NCI-H345 treated with DMSO at 0.1 percent for 48 hours (cell line): ENCODE measurements at regions not wholly inside any gene's neighbourhood (a gene's known extent, or its start where the extent isn't known, plus 50 kb on each side); places are given as distances from the start of the nearest gene placed in this dataset.
"Not testable (repeated sequence)": the region's sequence is repeated elsewhere in the genome, so short reads cannot be mapped to it uniquely, and the experiment has no call there.

Source experiments
- DNase-seq: peaks from one replicate; lab custom pipeline; 2025; ENCODE audit not compliant: unreplicated experiment; lab: John Stamatoyannopoulos, UW

DNA sequence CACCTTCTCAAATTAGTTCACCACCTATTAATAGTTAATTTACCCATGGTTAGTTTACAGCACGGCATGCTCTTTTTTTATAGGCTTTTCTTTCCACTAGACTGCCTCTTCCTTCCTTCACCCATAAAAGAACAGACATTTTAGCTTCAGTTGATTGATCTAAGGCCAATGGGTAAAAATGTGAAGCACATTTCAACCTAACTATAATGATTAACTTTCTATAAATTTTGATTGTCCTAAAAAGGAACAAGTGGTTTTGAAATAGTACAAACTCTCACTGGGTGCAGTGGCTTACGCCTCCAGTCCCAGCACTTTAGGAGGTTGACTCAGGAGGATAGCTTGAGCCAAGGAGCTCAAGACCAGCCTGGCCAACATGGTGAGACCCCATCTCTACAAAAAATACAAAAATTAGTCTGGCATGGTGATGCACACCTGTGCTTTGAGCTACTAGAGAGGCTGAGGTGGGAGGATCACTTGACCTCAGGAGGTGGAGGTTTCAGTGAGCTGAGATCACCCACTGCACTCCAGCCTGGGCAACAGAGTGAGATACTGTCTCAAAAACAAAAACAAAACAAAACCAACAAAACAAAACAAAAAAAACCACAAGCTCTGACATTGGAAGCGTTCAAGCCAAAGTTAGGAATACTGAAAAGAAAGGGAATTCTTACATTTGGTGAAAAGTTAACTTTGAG, 89.9 kb upstream of the FAT1 start:
- DNase-seq: no peak

- no peak for DNase-seq
Observed at GRCh38 chr4:186814535-186815070, 90.9 kb upstream of the FAT1 start.

DNA sequence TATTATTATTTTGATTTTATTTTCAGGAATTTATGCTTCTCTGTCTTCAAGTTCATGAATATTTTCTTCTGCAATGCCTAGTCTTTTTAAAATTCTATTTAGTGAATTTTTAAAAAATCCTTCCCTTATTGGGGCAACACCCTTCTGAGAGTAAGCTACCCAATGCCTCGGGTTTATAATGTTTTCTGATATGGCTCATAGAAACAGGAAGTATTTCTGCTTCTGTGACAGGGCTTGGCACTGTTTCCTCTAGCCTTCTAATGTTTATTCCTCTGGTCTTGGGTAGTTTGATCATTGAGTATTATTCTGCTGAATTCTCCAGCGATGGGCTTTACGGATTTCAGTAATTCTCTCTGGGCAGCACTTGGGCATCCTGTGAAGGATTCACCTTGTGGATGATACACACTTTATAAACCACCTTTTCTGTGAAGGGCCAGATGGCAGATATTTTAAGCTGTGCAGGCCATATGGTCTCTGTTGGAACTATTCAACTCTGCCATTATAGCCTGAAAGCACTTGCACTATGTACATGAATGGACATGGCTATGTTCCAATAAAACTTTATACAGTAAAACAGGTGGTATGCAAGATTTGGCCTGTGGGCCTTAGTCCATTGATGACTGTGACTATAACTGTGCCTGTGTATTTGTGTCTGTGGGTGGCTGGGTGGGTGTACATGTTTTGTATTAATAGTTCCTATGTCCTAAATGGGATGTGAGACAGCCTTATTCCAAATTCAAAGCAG, 95.9 kb upstream of the FAT1 start:
- no peak for DNase-seq

GRCh38 chr4:186820391-186820891, 96.8 kb upstream of the FAT1 start:
- DNase-seq: peak; percentile 12

DNA sequence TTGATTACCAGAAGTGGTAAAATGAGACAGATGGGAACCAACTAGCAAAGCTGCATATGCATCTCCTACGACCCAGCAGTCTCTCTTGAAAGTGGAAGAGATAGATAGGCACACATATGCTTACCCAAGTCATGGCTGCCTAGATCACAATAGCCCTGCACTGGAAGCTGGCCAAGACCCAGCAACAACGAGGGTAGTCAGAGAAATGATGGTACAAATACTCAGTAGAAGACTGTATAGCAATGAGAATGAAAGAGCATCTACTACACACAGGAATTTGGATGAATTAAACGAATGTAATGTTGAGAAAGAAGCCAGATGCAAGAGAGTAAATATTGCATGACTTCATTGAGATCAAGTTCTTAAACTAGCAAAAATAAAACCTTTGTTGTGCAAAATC, 100.3 kb upstream of the FAT1 start:
- DNase-seq: peak; percentile 43

GRCh38 chr4:186825069-186825468, 101.4 kb upstream of the FAT1 start:
- no peak for DNase-seq

DNA sequence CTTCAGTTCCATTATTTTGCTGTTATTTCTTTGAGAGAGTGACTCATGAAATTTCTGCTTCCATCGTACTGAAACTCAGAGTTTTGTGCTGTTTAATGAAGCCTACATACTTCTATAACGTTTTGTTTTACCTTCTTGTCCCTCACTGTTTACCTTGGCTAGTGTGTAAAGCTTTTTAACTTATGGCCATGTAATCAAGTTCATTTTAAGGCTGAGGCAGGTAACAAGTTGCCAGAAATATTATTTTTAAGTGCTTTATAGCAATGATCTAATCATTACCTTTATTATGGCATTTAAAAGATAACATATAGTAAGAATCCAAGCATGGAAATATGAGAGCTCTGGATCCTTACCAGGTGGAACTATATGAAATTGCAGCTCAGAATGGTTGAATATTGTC, 102.3 kb upstream of the FAT1 start:
- no peak for DNase-seq

- no peak for DNase-seq
Observed at GRCh38 chr4:186826846-186827533, 103.3 kb upstream of the FAT1 start.

- no peak for DNase-seq
Observed at GRCh38 chr4:186827534-186827897, 103.9 kb upstream of the FAT1 start.

GRCh38 chr4:186829097-186829496, 105.4 kb upstream of the FAT1 start:
- no peak for DNase-seq

- DNase-seq: no peak
Observed at GRCh38 chr4:186829740-186830449, 106.2 kb upstream of the FAT1 start.

DNA sequence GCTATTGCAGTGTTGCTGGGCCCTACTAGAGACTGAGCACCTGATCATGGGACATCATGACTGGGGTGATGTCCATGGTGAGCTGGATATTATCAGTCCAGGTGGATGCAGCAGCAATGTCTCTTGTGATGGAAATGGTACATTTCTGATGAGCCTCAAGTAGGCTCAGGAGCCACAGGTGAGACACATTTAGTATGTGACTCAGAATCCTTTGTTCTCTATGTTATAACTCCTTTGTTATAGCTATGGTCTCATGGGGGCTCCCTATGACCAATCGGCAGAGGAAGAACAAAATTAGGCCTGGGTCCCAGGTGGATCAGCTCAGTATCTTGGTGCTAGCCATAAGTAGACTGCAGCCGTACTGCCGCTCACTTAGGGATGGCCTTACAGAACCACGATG, 107.9 kb upstream of the FAT1 start:
- DNase-seq: no peak

DNA sequence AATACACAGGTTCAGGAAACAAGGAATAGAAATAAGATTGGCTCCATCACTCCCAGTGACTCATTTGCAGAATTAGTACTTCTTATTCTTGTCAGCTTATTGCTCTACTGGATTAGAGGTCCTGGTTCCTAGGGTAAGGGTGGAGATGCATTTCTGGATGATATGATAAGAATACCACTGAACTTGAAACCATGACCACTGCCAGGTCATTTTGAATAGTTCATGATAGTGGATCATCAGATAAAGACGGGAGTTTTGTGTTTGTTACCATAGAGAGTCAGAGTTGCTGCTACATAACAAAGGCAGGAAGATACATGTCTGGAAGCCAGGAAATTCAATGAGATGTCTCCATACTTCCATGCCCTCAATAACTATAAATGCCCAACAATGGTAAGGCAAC, 109.2 kb upstream of the FAT1 start:
- no peak for DNase-seq

DNA sequence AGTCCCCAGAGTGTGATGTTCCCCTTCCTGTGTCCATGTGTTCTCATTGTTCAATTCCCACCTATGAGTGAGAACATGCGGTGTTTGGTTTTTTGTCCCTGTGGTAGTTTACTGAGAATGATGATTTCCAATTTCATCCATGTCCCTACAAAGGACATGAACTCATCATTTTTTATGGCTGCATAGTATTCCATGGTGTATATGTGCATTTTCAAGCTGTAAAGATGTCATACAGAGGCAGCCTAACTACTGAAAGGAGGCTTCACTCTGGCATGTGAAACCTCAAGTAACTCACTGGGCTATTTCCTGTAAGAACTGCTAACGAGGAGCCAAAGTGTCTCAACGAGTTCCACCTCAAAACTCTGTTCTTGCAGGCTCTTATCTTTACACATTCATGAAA, 113.8 kb upstream of the FAT1 start:
- DNase-seq: not testable (repeated sequence)

DNA sequence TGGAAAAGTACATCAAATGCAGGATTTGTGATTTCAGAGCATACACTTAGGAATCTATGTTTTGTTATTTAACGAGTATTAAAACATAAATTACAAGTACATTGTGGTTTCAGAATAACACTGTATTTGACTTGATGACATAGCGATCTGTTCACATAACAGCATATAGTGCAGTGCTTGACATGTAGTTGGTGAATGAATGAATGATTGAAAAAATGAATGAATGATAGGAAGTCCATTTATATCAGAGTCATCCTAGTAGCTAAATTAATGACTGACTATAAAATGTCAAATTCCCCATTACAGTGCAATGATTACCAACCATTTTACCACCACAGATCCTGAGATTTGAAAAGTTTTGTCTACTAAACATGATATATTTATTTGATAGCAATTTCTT, 114.6 kb upstream of the FAT1 start:
- no peak for DNase-seq

DNA sequence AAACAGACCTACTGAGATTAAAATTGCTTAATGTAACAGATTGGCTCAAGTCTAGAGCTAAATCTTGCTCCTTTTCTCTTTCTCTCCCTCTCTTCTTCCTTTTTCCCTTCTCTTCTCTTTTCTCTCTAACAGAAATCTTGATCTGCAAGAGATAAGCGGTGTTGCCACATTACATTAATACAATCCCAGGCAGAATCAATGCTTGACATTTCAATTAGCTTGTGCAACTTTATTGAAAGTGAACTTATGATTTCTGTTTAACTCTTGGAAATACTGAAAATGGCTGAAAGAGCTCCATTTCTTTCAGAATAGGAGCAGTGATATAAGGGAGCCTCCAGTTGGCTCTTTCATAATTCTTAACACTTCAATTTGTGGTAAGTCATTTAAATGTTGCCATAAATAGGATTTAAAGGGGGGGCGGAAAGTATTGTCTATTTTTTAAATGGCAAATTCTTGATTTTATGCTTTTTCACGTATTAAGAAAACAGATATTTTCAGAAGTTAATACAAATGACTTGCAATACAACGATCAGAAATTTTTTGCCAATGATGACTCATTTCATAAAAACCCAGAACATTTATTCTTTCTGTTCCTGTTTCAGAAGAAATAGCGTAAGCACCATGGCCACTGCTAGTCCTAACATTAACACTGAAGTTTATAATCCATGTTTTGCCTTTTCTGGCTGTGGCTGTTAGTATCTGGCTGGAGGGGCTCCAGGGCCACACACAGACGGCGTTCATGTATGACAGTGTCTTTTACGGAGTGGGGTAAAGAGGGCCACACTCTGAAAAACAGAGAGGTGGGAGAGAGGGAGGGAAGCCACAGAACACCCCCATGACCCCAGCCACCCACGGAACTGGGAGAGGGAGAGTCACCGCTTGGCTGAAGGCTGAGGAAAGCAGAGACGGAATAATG, 115.7 kb upstream of the FAT1 start:
- DNase-seq: no peak

DNA sequence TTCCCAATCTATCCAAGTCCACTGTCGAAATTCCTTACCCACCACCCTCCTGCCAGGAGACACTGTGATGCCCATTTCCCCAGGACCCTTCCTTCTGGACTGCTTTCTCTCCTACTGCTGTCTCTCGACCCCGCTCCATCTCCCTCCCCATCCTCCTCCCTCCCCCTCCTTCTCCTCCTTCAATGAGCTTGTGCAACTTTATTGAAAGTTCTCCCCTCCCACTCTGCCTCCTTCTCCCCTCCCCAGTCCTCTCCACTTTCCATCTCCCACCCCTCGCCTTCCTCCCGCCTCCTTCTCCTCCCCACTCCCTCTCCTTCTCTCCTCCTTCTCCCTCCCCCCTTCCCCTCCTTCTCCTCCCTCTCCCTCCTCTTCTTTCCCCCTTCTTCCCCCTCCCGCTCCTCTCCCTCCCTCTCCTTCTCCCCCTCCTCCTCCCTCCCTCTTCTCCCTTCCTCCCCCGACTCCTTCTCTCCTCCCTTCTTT, 116.6 kb upstream of the FAT1 start:
- no peak for DNase-seq

- no peak for DNase-seq
Observed at GRCh38 chr4:186840771-186841301, 117.2 kb upstream of the FAT1 start.

- no peak for DNase-seq
Observed at GRCh38 chr4:186844059-186844681, 120.5 kb upstream of the FAT1 start.
